GM12878 (cell line): ENCODE measurements at regions not wholly inside any gene's neighbourhood (a gene's known extent, or its start where the extent isn't known, plus 50 kb on each side); places are given as distances from the start of the nearest gene placed in this dataset.

Experiments
- ATF7 ChIP-seq: fragments of 450-650 bp; IDR thresholded peaks from 2 replicates; pipeline ENCODE4 v1.6.1; 2016; ENCODE audit warnings: low read depth, mild to moderate bottlenecking
- RELB ChIP-seq: fragments of 450-650 bp; IDR thresholded peaks from 2 replicates; pipeline ENCODE4 v1.6.1; 2017; ENCODE audit warnings: low read depth, mild to moderate bottlenecking, moderate library complexity
- YY1 ChIP-seq: IDR thresholded peaks from 2 replicates; pipeline ENCODE4 v1.6.1; 2011; ENCODE audit warnings: low read depth, mild to moderate bottlenecking, low read length
- TF ChIP-seq, protein P1 (sequence below), 3 experiments: IDR thresholded peaks in 2 of 3; conservative IDR thresholded peaks in 1 of 3; 2 replicates each; pipeline ENCODE4 v1.5.1; 2011; ENCODE audit warnings: low read depth in 3 of 3, low read length in 3 of 3, mild to moderate bottlenecking in 3 of 3, control low read depth in 2 of 3, moderate library complexity in 2 of 3, inconsistent platforms in 1 of 3, mixed read lengths in 1 of 3; ENCODE audit not compliant: control insufficient read depth in 2 of 3, insufficient read depth in 1 of 3; ENCODE audit errors: extremely low read depth in 1 of 3
- TF ChIP-seq, protein P2 (sequence below): fragments of 450-650 bp; IDR thresholded peaks from 2 replicates; pipeline ENCODE4 v1.6.1; 2017; ENCODE audit warnings: borderline replicate concordance
- TF ChIP-seq, protein P3 (sequence below): IDR thresholded peaks from 2 replicates; pipeline ENCODE4 v1.6.1; 2012; ENCODE audit warnings: low read depth, low read length, improper control_type of control experiment

DNA sequence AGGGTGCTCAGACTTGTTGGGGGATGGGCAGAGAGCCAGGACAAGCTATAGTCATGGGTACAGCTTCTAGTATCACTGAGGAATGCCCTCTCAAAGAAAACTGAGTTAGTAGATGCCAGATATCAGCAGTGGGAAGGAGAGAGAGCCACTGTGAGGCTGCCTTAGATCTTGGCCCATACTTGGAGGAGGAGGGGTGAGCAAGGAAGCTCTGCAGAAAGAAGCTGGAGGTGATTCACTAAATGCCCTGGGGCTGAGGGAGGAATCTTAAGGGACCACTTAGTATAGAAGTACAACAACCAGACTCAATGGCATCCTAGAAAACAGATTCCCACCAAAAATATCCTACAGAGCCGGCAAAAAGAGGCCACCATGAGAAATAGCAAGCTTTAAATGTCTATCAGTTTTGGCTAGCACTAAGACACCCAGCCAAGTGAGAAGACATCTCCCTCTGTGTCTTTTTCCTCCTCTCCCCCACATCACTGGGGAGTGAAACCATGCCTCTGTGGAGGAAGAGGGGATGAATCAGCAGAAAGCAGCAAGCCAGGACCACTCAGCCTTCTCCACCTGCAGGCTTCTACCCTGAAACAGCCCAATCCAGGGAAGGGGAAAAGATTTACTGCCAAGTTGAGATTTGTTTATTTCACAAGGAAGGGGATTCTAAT is 282.5 kb upstream of the STT3B start (continued):
- TF ChIP-seq, protein P1, sequence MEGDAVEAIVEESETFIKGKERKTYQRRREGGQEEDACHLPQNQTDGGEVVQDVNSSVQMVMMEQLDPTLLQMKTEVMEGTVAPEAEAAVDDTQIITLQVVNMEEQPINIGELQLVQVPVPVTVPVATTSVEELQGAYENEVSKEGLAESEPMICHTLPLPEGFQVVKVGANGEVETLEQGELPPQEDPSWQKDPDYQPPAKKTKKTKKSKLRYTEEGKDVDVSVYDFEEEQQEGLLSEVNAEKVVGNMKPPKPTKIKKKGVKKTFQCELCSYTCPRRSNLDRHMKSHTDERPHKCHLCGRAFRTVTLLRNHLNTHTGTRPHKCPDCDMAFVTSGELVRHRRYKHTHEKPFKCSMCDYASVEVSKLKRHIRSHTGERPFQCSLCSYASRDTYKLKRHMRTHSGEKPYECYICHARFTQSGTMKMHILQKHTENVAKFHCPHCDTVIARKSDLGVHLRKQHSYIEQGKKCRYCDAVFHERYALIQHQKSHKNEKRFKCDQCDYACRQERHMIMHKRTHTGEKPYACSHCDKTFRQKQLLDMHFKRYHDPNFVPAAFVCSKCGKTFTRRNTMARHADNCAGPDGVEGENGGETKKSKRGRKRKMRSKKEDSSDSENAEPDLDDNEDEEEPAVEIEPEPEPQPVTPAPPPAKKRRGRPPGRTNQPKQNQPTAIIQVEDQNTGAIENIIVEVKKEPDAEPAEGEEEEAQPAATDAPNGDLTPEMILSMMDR (IDR thresholded peaks at IDR 0.05 in 2 of 3, conservative IDR thresholded peaks at IDR 0.05 in 1 of 3; ENCODE audit: control insufficient read depth in 2 of 3, extremely low read depth in 1 of 3, insufficient read depth in 1 of 3, low read depth in 3 of 3, low read length in 3 of 3), result no peak
- TF ChIP-seq YY1, result no peak
- TF ChIP-seq ATF7, result no peak
- TF ChIP-seq, protein P2, sequence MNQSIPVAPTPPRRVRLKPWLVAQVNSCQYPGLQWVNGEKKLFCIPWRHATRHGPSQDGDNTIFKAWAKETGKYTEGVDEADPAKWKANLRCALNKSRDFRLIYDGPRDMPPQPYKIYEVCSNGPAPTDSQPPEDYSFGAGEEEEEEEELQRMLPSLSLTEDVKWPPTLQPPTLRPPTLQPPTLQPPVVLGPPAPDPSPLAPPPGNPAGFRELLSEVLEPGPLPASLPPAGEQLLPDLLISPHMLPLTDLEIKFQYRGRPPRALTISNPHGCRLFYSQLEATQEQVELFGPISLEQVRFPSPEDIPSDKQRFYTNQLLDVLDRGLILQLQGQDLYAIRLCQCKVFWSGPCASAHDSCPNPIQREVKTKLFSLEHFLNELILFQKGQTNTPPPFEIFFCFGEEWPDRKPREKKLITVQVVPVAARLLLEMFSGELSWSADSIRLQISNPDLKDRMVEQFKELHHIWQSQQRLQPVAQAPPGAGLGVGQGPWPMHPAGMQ, result no peak
- TF ChIP-seq RELB, result no peak
- TF ChIP-seq, protein P3, sequence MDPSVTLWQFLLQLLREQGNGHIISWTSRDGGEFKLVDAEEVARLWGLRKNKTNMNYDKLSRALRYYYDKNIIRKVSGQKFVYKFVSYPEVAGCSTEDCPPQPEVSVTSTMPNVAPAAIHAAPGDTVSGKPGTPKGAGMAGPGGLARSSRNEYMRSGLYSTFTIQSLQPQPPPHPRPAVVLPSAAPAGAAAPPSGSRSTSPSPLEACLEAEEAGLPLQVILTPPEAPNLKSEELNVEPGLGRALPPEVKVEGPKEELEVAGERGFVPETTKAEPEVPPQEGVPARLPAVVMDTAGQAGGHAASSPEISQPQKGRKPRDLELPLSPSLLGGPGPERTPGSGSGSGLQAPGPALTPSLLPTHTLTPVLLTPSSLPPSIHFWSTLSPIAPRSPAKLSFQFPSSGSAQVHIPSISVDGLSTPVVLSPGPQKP, result no peak
